HG03460 (cell line): ENCODE measurements at regions not wholly inside any gene's neighbourhood (a gene's known extent, or its start where the extent isn't known, plus 50 kb on each side); places are given as distances from the start of the nearest gene placed in this dataset.
"Not testable (repeated sequence)": the region's sequence is repeated elsewhere in the genome, so short reads cannot be mapped to it uniquely, and the experiment has no call there.

Experiments used
- ATAC-seq: cut with Tn5 transposase; IDR thresholded peaks from one replicate; pipeline ENCODE4 v1.9.1; 2021; ENCODE audit not compliant: unreplicated experiment

DNA sequence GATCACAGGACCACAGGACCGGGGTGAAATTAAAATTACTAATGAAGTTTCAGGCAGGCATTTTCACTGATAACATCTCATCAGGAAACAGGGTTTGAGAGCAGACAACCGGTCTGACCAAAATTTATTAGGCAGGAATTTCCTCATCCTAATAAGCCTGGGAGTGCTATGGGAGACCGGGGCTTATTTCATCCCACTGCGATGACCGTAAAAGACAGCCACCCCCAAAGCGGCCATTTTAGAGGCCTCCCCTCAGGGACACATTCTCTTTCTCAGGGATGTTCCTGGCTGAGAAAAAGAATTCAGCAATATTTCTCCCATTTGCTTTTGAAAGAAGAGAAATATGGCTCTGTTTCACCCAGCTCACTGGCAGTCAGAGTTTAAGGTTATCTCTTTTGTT, 197.2 kb upstream of the MYLIP start:
- not testable (repeated sequence) for ATAC-seq

DNA sequence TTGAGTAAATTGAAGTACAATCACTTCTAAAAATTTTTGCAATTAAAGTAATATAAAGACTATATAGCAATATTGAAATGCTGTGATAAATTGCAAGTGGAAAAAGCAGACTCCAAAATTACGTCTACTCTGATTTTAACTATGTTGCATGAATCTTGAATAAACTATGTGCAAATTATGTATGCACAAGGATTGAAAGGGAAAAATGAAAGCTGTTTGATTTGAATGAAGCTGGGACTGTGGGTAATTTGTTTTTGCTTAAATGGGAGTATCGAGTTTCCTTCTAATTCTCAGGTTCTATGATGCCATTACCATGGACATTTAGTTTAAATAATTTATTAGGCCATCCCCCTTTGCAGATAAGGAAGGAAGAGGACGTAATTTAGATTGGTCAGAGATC, 198.7 kb upstream of the MYLIP start:
- no peak for ATAC-seq

DNA sequence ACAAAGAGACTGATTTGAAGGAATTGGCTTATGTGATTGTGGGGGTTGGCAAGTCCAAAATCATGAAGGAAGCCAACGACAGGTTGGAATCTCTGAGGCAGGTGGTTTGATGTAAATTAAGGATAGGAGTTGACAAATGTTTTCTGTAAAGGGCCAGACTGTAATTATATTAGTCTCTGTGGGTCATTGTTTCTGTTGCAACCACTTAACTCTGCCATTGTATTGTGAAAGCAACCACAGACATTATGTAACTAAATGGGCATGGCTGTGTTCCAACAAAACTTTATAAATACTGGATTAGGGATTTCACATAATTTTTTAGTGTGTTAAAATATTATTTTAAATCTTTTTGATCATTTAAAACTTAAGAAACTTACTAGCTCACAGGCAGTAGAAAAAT, 199.2 kb upstream of the MYLIP start:
- no peak for ATAC-seq

DNA sequence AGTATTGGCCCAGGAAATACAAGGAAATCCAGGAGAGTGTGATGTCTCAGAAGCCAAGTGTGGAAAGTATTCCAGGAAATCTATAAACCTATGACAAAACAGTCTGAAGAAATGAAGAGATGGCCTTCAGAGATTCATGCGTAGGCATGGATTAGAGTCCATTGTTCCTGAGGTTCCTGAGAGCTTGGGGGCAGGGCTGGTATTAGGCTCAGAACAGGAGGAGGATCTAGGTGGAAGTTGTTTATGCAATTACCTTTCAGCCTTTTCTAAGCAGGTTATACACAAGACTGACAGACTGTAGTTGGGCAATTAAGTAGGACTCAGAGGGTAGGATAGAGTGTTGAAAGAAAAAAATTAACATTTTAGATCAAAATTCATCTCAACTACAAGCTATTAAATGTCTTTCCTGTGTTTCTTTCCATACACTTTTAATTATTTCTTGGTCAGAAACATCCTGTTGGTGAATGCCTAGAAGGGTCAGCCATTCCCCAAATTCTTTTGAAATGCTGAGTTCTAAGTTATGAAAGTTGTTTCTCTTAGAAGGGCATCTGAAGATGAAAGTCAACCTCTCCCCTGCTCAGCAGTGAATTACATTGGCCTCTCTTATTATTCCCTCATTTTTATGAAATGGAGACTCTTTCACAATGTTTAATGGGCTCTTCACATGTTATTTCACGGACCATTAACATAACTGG, 201.2 kb upstream of the MYLIP start:
- no peak for ATAC-seq

DNA sequence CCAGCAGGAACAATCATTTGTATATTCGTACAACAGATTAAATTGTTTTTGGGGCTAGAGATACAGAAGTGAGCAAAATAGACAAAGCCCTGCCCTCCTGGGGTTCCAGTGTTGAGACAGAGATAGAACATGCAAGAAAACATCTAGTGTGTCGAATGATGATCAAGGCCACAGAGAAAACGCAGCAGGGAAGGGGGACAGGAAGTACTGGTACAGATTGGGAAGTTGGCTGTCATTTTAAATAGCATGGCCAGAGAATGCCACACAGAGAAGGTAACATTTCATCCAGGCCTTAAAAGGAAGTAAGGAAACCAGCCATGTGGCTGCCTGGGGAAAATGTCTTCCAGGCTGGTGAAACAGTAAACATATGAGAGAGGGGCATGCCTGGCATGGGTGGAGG, 202.6 kb upstream of the MYLIP start:
- ATAC-seq: no peak

DNA sequence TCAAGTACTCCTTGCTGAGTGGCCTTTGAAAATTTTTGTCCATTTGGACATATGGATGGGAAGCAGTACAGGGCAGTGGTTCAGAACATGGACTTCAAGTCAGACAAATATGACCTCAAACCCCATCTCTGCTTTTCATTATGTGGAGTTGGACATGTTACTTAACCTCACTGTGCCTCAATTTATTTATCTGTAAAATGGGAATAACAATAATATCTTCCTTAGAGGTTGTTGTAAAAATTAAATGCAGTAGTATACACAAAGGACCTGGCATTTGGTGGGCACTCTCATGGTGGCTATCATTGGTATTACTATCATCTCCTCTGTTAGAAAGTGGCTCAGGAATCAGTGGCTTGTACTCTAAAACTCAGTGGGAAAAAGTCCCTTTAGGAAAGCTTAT, 204.0 kb upstream of the MYLIP start:
- no peak for ATAC-seq

DNA sequence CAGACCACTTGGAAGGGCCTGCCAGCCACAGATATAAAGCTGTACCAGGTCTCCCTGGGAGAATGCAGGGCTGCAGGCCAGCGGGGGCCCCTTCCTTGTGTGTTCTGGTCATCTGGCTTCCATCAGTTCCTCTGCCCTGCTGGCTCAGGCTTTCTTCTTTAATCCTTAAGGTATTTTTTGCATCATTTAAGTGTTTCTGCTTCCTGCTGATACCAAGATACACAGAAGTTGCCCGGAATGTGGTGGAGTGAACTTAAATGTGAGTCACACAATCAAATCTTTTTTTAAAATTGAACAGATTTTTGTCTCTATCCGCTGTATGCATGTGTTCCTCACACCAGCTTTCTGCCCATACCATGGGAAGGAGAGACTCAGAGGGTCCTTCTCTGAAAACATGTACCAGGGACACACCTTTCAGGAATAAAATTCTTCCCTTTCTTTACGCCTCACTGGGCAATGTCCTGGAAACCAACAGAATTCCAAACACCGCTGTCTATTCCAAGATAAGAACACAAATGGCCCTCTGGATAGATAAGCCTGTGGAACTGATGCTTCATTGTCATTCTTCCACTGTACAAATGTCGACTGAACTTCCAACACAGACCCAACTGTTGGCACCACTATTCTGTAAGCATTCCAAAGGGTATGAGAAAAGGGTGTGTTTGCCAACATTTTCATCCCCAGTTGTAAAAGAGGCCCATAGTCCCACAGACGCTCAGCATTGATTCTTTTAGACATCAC, 206.2 kb upstream of the MYLIP start:
- no peak for ATAC-seq

DNA sequence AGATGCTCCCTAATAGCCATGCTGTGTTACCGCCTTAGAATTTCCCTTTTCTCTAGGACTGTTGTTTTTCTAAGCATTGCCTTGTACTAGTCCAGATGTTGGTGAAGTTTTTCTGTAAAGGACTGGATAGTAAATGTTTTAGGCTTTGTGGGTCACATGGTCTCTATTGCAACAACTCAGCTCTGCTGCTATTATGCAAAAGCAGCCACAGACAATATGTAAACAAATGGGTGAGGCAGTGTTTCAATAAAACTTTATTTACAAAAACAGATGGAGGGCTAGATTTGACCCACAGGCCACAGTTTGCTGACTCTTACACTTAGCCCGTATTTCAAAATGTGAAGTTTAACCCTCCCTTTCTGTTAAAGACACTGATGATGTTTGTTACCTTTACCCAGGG, 207.6 kb upstream of the MYLIP start:
- ATAC-seq: no peak

DNA sequence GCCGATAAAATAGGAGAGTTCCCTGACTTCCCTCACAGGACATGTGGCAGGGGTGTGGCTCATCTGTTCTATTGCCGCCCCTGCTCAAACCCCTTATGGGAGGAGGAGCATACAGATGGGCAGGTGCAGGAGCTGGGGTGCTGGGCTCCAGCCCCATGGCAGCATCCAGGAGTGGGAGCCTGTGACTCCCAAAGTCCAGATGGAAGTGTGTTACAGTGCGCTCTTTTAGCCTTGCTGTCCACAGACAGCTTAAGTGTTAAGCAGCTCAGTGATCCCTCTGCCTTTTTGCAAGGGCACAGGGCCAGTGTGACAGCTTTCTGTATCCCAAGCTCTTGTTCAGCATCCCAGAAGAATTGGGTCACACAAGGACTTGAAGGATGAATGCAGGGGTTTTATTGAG, 212.3 kb upstream of the MYLIP start:
- ATAC-seq: no peak

DNA sequence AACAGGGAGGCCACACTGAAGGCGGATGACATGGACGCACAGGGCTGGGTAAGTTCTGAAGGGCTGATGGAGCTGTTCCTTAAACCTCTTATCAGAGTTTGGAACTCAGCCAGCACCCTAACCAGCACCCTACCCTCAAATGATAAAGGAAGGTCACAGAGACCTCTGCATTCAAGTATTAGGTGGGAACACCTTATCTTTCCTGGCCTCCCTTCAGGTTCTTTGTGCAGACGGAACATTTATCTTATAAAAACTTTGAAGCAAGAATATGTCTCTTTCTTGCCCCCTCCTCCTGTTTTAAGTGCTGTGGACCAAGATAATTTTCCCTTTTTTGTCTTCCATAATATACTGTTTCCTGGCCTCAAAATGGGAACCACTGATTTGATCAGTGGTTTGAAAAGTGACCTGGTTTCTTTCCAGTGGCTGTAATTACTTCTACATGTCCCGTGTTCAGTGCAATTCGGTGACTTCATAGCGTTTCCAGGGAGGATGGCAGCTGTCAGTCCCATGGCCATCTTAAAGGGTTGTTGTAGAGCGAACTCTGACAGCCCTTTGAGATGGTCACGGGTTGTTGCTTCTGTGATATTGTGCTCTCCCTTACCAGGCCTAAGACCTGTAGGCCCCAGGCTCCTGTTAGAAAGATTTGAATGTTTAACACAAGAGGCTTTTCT, 213.2 kb upstream of the MYLIP start:
- ATAC-seq: no peak

DNA sequence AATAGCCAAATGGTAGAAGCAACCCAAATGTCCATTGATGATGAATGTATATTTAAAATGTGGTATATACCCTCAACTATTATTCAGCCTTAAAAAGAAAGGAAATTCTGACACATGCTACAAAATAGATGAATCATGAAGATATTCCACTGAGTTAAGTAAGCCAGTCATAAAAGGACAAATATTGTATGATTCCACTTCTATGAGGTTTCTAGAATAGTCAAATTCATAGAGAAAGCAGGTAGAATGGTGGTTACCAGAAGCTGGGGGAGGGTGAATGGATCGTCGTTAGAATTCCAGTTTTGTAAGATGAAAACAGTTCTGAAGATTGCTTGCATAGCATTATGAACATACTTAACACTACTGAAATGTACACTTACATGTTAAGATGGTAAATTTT, 214.3 kb upstream of the MYLIP start:
- ATAC-seq: no peak

DNA sequence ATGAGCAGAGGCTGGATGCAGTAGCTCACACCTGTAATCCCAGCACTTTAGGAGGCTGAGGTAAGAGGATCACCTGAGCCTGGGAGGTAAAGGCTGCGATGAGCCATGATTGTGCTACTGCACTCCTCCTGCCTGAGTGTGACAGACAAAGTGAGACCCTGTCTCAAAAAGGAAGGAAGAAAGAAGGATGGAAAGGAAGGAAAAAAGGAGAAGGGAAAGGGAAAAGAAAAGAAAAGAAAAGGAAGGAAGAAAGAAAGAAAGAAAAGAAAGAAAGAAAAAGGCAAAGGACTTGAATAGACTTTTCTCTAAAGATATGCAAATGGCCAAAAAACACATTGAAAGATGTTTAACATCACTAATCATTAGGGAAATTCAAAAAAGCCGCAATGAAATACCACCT, 215.3 kb upstream of the MYLIP start:
- no peak for ATAC-seq

DNA sequence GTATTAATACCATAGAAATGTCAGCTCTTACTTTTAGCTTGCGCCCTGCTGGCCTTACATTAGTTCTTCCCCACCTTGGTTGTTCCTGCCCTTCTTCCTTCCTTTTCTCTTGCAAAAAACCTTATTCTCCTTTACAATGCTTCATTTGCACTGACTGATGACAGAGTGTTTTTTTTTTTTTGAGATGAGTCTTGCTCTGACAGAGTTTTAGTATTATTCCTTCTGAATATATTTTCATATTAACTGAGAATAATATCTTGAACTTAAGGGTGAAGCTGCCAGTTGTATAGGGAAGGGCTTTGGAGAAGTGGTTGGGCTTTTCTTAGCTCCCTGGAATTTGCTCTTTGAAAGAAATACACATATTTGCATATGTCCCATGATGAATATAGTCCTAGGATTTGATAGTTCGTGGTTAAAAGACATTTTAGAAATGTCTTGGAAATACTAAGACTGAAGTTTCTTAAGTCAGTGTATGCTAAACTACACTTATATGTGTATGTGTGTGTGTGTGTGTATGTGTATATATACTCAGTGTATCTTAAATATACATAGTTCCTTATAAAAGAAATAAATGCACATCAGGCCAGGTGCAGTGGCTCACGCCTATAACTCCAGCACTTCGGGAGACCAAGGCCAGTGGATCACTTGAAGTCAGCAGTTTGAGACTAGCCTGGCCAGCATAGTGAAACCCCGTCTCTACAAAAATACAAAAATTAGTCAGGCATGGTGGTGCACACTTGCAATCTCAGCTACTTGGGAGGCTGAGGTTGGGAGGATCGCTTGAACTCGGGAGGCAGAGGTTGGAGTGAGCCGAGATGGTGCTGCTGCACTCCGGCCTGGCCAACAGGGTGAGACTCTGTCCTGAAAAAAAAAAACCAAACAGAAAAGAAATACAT, 216.1 kb upstream of the MYLIP start:
- no peak for ATAC-seq

DNA sequence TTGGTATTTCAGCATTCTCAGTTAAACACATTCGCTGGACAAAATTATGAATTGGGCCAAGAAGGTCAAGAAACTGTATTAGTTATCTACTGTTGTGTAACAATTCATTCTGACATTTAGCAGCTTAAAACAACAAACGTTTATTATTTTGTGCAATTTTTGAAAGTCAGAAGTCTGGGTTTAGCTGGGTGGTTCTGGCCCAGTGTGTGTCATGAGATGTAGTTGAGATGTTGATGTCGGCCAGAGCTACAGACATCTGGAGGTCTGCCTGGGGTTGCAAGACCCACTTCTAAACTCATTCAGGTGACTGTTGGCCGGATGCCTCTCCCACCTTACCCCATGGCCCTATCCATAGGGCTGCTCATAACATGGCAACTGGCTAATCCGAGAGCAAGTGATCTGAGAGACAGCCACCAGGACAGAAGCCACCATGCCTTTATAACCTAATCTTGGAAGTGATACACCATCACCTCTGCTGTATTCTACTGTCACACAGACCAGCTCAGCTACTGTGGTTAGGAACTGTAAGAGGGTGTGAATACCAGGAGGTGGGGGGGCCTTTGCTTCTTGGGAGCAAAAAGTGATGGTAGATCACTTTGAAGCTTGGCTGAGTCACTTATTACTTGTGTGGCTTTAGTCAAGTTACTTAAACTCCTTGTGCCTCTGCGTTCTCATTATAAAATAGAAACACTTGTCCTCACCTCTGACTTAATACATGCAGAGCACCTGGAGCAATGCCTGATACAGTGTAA, 217.0 kb upstream of the MYLIP start:
- no peak for ATAC-seq

DNA sequence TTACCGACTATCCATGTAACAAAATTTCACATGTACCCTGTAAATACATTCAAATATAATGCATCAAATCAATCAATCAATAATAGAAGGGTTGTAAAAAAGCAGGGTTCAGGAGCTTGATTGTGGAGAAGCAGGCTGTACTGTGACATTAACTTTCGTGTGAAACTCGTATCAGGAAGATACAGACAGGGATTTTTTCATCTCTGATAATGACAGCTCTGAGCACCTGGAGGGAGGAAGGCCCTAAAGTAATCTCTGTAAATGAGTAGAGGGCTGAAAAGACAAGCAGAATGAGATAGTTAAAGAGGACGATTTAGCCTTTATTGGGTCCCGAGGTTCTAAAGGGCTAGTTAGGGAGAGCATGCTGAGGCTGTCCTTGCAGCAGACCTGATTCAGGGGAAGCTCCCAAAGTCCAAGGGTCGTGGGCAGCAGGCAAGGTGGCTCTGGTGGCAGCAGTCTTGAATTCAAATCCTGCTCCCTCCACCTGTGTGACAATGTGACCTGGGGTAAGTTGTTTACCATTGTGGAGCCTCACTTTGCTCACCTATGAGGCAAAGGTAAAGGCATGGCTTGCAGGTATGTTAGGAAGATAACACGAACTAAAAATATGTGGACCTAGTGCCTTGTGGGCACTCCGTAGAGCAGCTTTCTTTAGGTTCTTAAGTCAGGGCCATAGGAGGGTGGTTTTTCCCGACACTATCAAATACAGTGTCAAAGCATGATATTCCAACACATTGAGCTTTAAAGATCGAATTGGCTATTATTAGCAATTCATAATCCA, 219.4 kb upstream of the MYLIP start:
- no peak for ATAC-seq

DNA sequence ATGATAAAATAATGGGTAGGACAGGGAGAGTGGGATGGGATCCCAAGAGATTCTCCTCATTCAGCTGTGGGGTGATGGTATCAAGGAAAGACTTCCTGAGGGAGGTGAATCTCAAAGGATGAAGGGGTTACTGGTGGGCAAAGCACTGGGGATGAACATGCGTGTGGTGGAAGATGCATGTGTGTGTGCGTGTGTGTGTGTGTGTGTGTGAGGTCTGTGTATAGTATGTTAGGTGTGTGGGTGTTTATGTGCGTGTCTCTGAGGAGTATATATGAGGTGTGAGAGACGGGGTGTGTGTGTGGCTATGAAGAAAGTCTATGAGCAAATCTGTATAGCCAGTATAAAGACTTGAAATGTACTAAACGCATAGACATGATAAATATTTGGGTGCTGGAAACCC, 220.0 kb upstream of the MYLIP start:
- no peak for ATAC-seq

DNA sequence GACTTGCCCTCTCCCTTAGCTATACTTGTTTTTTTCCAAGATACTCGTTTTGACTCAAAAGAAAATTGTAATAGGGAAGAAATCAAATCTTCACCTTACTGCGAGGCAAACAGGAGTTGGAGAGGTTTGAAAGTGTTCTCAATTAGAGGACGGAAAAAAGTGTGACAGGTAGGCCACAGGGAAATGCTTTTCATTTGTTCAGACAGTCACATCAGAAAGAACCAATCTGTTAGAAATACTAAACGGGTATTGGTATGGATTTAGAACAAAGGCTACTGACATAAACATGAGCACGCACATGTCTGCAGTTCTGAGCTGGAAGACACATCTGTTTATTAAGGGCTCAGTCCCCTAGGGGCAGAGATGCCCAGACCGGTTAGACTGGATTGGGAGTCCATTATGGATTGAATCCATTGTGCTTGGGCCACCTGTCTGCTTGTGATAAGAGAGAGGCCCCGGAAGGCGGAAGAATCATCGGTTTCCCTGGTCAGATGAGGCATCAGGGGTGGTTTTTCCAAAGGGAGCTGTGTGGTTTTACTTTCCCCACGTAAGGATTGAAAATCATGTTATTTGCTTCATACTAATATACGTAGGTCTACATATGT, 220.9 kb upstream of the MYLIP start:
- no peak for ATAC-seq

DNA sequence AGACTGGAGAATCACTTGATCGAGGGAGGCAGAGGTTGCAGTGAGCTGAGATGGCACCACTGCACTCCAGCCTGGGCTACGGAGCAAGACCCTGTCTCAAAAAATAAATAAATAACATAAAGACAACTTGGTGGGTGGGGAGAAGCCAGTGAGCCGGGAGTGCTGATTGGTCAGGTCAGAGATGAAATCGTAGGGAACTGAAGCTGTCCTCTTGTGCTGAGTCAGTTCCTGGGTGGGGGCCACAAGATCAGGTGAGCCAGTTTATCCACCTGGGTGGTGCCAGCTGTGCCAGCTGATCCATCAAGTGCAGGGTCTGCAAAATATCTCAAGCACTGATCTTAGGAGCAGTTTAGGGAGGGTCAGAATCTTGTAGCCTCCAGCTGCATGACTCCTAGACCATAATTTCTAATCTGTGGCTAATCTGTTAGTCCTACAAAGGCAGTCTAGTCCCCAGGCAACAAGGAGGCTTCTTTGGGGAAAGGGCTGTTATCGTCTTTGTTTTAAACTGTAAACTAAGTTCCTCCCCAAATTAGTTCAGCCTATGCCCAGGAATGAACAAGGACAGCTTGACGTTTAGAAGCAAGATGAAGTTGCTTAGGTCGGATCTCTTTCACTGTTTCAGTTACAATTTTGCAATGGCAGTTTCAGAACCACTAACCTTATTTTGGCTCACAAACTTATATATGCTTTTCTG, 221.5 kb upstream of the MYLIP start:
- ATAC-seq: not testable (repeated sequence)
